Upper lobe of left lung (tissue), 6 donors: ENCODE measurements at regions not wholly inside any gene's neighbourhood (a gene's known extent, or its start where the extent isn't known, plus 50 kb on each side); places are given as distances from the start of the nearest gene placed in this dataset.

Source experiments
- ATAC-seq, 2 donors: fragments of 200-7000 bp; cut with Tn5 transposase; one replicate each; pipeline ENCODE4 v1.9.1; 2022; ENCODE audit warnings: mild to moderate bottlenecking in 2 of 2, moderate library complexity in 2 of 2; ENCODE audit not compliant: low FRiP score in 2 of 2
- DNase-seq, 2 donors: peaks; one replicate each; pipeline ENCODE4 v3.0.0-alpha.2; 2019 to 2020
- H3K27ac ChIP-seq, 4 donors: fragments of 200-600 bp; sonication (generic); one replicate each; pipeline ENCODE4 v1.5.1; 2016 to 2019
- H3K27me3 ChIP-seq, 4 donors: fragments of 200-600 bp; sonication (generic); one replicate each; pipeline ENCODE4 v1.5.1; 2017 to 2019
- H3K36me3 ChIP-seq, 4 donors: fragments of 200-600 bp; sonication (generic); one replicate each; pipeline ENCODE4 v1.5.1; 2016 to 2019
- H3K4me1 ChIP-seq, 4 donors: fragments of 200-600 bp; sonication (generic); one replicate each; pipeline ENCODE4 v1.5.1; 2018 to 2019
- H3K4me3 ChIP-seq, 4 donors: fragments of 200-600 bp; sonication (generic); one replicate each; pipeline ENCODE4 v1.5.1; 2017 to 2019; ENCODE audit warnings: mild to moderate bottlenecking in 2 of 4, moderate library complexity in 1 of 4
- H3K9me3 ChIP-seq, 4 donors: fragments of 200-600 bp; sonication (generic); one replicate each; pipeline ENCODE4 v1.5.1; 2018 to 2019
- EP300 ChIP-seq, 4 donors: sonication (generic); formaldehyde crosslinking; IDR thresholded peaks; one replicate each; pipeline ENCODE4 v1.5.1; 2017; ENCODE audit warnings: antibody characterized with exemption in 4 of 4, control low read depth in 2 of 4
- POLR2A ChIP-seq, 4 donors: fragments of 450-650 bp; IDR thresholded peaks; one replicate each; pipeline ENCODE4 v1.5.1; 2016 to 2017; ENCODE audit warnings: antibody characterized with exemption in 4 of 4, mild to moderate bottlenecking in 2 of 4
- POLR2AphosphoS5 ChIP-seq, 2 donors: sonication (generic); formaldehyde crosslinking; IDR thresholded peaks; one replicate each; pipeline ENCODE4 v1.5.1; 2017; ENCODE audit warnings: antibody characterized with exemption in 2 of 2
- WGBS, 2 donors: methylation state at CpG; one replicate each; pipeline ENCODE4 v1.1.5; 2017 to 2018; 5-methylcytosine and 5-hydroxymethylcytosine counted together
- TF ChIP-seq, protein P1 (sequence below), 6 experiments: fragments of 450-650 bp in 4 of 6; fragments of 200-600 bp in 2 of 6; sonication (generic) in 2 of 6; IDR thresholded peaks; one replicate each; pipeline ENCODE4 v1.5.1; 2016 to 2019; ENCODE audit warnings: antibody characterized with exemption in 6 of 6
- donor health status: DM: no; HTN: no; CAD: no; lungs with moderate emphysema.
- donor health status: DM: no; HTN: yes; CAD: no; lungs with severe emphysema.

GRCh38 chr14:34075826-34076225 is 125.0 kb upstream of the EGLN3 start:
- Histone ChIP-seq H3K27ac (no peak overlapping the region), H3K36me3 (no peaks in the 10 kb centered on the region), H3K4me3 (no peak overlapping the region), H3K27me3 (no peaks in the 10 kb centered on the region), H3K9me3 (peaks cover 0 to 4% (median 0%) of the 10 kb centered on the region in 4 donors), H3K4me1 (no peaks in the 10 kb centered on the region)
- TF ChIP-seq POLR2AphosphoS5 (IDR thresholded peaks at IDR 0.05) (no peak), POLR2A (IDR thresholded peaks at IDR 0.05) (no peak), EP300 (IDR thresholded peaks at IDR 0.05) (no peak)
- TF ChIP-seq, protein P1, sequence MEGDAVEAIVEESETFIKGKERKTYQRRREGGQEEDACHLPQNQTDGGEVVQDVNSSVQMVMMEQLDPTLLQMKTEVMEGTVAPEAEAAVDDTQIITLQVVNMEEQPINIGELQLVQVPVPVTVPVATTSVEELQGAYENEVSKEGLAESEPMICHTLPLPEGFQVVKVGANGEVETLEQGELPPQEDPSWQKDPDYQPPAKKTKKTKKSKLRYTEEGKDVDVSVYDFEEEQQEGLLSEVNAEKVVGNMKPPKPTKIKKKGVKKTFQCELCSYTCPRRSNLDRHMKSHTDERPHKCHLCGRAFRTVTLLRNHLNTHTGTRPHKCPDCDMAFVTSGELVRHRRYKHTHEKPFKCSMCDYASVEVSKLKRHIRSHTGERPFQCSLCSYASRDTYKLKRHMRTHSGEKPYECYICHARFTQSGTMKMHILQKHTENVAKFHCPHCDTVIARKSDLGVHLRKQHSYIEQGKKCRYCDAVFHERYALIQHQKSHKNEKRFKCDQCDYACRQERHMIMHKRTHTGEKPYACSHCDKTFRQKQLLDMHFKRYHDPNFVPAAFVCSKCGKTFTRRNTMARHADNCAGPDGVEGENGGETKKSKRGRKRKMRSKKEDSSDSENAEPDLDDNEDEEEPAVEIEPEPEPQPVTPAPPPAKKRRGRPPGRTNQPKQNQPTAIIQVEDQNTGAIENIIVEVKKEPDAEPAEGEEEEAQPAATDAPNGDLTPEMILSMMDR (IDR thresholded peaks at IDR 0.05): no peak
- 75 to 81% methylated on average over 1 of the region's 1 CpG for WGBS, 2 donors
- DNase-seq (no peak), ATAC-seq (no peak)

- peaks cover 0 to 4% (median 0%) of the 10 kb centered on the region in 4 donors for H3K9me3 ChIP-seq
- no peak overlapping the region for H3K4me3 ChIP-seq
- TF ChIP-seq, protein P1 (IDR thresholded peaks at IDR 0.05): no peak
- TF ChIP-seq EP300 (IDR thresholded peaks at IDR 0.05) (no peak), POLR2A (IDR thresholded peaks at IDR 0.05) (no peak), POLR2AphosphoS5 (IDR thresholded peaks at IDR 0.05) (no peak)
- no peaks in the 10 kb centered on the region for H3K4me1 ChIP-seq
- H3K27ac ChIP-seq: no peak overlapping the region
- H3K36me3 ChIP-seq: no peaks in the 10 kb centered on the region
- no peak for DNase-seq
- WGBS, 2 donors: 61 to 62% methylated on average over 3 of the region's 3 CpGs
- ATAC-seq: no peak
- no peaks in the 10 kb centered on the region for H3K27me3 ChIP-seq
Measured at GRCh38 chr14:34075042-34075744, 124.3 kb upstream of the EGLN3 start.

- WGBS, 2 donors: 78 to 89% methylated on average over 1 of the region's 1 CpG
Measured at GRCh38 chr14:34072921-34073320, 122.0 kb upstream of the EGLN3 start.

GRCh38 chr14:34072401-34072800 is 121.5 kb upstream of the EGLN3 start:
- Histone ChIP-seq H3K9me3 (peaks cover 0 to 4% (median 0%) of the 10 kb centered on the region in 4 donors), H3K27me3 (no peaks in the 10 kb centered on the region), H3K4me1 (no peaks in the 10 kb centered on the region), H3K27ac (no peak overlapping the region), H3K36me3 (no peaks in the 10 kb centered on the region), H3K4me3 (no peak overlapping the region)
- TF ChIP-seq, protein P1 (IDR thresholded peaks at IDR 0.05): no peak
- TF ChIP-seq POLR2AphosphoS5 (IDR thresholded peaks at IDR 0.05): no peak
- TF ChIP-seq EP300 (IDR thresholded peaks at IDR 0.05): no peak
- TF ChIP-seq POLR2A (IDR thresholded peaks at IDR 0.05): no peak
- DNase-seq: no peak
- no peak for ATAC-seq
- 95 to 98% methylated on average over 3 of the region's 3 CpGs for WGBS, 2 donors

More at GRCh38 chr14:34072921-34073320, 122.0 kb upstream of the EGLN3 start:
- TF ChIP-seq, protein P1 (IDR thresholded peaks at IDR 0.05): no peak
- no peak for TF ChIP-seq POLR2AphosphoS5 (IDR thresholded peaks at IDR 0.05)
- no peak for TF ChIP-seq EP300 (IDR thresholded peaks at IDR 0.05)
- TF ChIP-seq POLR2A (IDR thresholded peaks at IDR 0.05): no peak
- no peak for DNase-seq
- H3K4me1 ChIP-seq: no peaks in the 10 kb centered on the region
- H3K9me3 ChIP-seq: peaks cover 0 to 4% (median 0%) of the 10 kb centered on the region in 4 donors
- no peak for ATAC-seq
- no peaks in the 10 kb centered on the region for H3K36me3 ChIP-seq
- no peaks in the 10 kb centered on the region for H3K27me3 ChIP-seq
- no peak overlapping the region for H3K4me3 ChIP-seq
- no peak overlapping the region for H3K27ac ChIP-seq

- Histone ChIP-seq H3K4me1 (no peaks in the 10 kb centered on the region), H3K9me3 (peaks cover 0 to 4% (median 0%) of the 10 kb centered on the region in 4 donors), H3K4me3 (no peak overlapping the region), H3K27me3 (no peaks in the 10 kb centered on the region), H3K27ac (no peak overlapping the region), H3K36me3 (no peaks in the 10 kb centered on the region)
- no peak for DNase-seq
- WGBS, 2 donors: 86 to 95% methylated on average over 3 of the region's 3 CpGs
- ATAC-seq: no peak
- TF ChIP-seq POLR2A (IDR thresholded peaks at IDR 0.05) (no peak), EP300 (IDR thresholded peaks at IDR 0.05) (no peak), POLR2AphosphoS5 (IDR thresholded peaks at IDR 0.05) (no peak)
- TF ChIP-seq, protein P1 (IDR thresholded peaks at IDR 0.05): no peak
Measured at GRCh38 chr14:34070917-34071407, 120.1 kb upstream of the EGLN3 start.
